ENCODE measurements at regions not wholly inside any gene's neighbourhood (a gene's known extent, or its start where the extent isn't known, plus 50 kb on each side); places are given as distances from the start of the nearest gene placed in this dataset.
A peak's percentile ranks its signal among the peaks of the same experiment; 100 is the strongest.

DNA sequence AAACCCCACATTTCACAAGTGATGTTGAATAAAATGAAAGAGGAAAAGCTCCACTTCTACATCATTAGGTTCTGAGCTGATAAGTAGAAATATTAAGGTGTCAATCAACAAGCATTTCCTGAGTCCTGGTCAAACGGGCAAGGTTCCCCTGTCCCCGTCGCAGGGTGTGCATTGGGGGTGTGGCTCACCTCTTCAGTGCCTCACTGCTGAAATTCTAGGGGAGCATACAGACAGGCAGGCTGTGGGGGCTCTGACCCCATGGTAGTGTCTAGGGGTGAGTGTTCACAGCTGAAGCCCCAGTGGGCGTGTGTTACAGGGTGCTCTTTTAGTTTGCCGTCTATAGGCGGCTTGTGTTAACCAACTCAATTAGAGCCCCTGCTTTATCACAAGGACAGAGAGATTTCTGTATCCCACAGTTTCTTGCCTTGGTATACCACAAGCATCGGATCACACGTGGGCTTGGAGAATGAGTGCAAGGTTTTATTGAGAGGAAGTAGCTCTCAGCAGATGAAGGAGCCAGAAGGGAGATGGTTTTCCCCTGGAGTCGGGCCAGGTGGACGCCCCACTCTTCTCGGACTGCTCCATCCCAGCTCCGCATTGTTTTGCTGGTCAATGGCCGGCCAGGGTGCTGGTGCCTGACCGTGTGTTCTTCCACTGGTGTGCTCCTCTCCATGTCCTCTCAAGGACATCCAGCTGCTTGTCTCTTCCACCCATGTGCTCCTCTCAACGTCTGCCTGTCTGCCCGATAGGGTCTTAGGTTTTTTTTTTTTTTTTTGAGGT lies 238.2 kb upstream of the NLRP1 start:
- H3K4me2 ChIP-seq (ENCODE audit: insufficient read depth, low read length): no peak overlapping the region
- H2AFZ ChIP-seq (ENCODE audit: low read length): no peak overlapping the region
- no peaks in the 10 kb centered on the region for H3K79me2 ChIP-seq (ENCODE audit: insufficient read depth, low read length)
- no peak overlapping the region for H3K27ac ChIP-seq (ENCODE audit: low read depth, low read length)
- no peaks in the 10 kb centered on the region for H3K36me3 ChIP-seq (ENCODE audit: insufficient read depth, low read length)
- no peaks in the 10 kb centered on the region for H3K9me3 ChIP-seq (ENCODE audit: low read depth, low read length)
- H3K4me1 ChIP-seq (ENCODE audit: insufficient read depth, low read length): peaks cover 8% of the 10 kb centered on the region
- no peak for DNase-seq (ENCODE audit: insufficient read length, low spot score, missing footprints)
- no peaks in the 10 kb centered on the region for H4K20me1 ChIP-seq (ENCODE audit: insufficient read depth, low read length)
- TF ChIP-seq, protein P1, sequence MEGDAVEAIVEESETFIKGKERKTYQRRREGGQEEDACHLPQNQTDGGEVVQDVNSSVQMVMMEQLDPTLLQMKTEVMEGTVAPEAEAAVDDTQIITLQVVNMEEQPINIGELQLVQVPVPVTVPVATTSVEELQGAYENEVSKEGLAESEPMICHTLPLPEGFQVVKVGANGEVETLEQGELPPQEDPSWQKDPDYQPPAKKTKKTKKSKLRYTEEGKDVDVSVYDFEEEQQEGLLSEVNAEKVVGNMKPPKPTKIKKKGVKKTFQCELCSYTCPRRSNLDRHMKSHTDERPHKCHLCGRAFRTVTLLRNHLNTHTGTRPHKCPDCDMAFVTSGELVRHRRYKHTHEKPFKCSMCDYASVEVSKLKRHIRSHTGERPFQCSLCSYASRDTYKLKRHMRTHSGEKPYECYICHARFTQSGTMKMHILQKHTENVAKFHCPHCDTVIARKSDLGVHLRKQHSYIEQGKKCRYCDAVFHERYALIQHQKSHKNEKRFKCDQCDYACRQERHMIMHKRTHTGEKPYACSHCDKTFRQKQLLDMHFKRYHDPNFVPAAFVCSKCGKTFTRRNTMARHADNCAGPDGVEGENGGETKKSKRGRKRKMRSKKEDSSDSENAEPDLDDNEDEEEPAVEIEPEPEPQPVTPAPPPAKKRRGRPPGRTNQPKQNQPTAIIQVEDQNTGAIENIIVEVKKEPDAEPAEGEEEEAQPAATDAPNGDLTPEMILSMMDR (IDR thresholded peaks at IDR 0.05; ENCODE audit: extremely low read depth, low read depth, low read length): no peak
- H3K4me3 ChIP-seq (ENCODE audit: insufficient read depth, low read length): no peak overlapping the region
- H3K27me3 ChIP-seq (ENCODE audit: insufficient read depth, low read length): no peaks in the 10 kb centered on the region

DNA sequence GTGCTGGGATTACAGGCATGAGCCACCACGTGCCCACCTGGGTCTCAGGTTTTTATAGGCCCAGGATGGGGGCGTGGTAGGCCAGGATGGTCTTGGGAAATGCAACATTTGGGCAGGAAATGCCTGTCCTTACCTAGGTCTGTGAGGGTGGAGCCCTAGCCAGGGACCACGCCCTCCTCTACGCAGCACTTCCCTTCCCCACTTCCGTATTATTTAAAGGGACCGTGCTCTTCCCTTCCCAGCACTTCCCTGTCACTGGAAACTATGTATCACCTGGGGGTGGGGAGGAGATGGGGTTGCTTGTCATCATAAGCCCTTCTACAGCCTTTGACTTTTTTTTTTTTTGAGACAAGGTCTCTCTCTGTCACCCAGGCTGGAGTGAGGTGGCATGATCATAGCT lies 238.9 kb upstream of the NLRP1 start:
- Histone ChIP-seq H3K27me3 (ENCODE audit: insufficient read depth, low read length) (no peaks in the 10 kb centered on the region), H3K27ac (ENCODE audit: low read depth, low read length) (no peak overlapping the region), H3K4me3 (ENCODE audit: insufficient read depth, low read length) (no peak overlapping the region), H3K36me3 (ENCODE audit: insufficient read depth, low read length) (no peaks in the 10 kb centered on the region), H4K20me1 (ENCODE audit: insufficient read depth, low read length) (no peaks in the 10 kb centered on the region), H2AFZ (ENCODE audit: low read length) (no peak overlapping the region), H3K4me2 (ENCODE audit: insufficient read depth, low read length) (no peak overlapping the region), H3K4me1 (ENCODE audit: insufficient read depth, low read length) (peaks cover 8% of the 10 kb centered on the region), H3K79me2 (ENCODE audit: insufficient read depth, low read length) (no peaks in the 10 kb centered on the region), H3K9me3 (ENCODE audit: low read depth, low read length) (no peaks in the 10 kb centered on the region)
- TF ChIP-seq, protein P1 (IDR thresholded peaks at IDR 0.05; ENCODE audit: extremely low read depth, low read depth, low read length): no peak
- no peak for DNase-seq (ENCODE audit: insufficient read length, low spot score, missing footprints)

DNA sequence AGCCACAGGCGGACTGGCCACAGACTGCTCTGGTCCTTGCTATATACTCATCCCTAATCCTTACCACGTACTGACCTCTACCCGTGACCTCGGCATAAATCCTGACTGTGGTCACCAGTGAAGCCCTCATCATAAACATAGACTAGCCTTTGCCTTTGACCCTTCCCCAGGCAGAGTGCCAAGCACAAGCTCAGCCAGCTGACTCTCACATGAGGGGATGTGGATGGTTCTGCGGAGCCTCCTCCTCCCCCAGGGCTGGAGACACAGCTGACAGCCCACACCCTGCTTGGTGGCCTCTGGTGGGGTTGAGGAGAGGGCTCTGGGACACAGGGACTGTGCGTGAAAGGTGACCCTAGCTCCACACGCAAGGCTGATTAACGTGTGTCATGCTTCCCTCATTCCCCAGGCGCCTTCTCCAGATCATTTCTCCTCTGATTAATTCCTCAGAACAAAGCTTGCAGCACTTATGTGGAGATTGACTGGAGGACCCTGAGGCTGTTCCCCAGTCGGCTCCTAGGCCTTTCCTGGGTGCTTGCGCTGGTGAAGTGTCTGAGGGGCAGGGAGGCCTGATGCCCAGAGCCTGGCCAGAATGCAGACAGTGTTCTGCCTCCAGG lies 241.5 kb upstream of the NLRP1 start:
- Histone ChIP-seq H4K20me1 (ENCODE audit: insufficient read depth, low read length) (no peaks in the 10 kb centered on the region), H3K27ac (ENCODE audit: low read depth, low read length) (no peak overlapping the region), H3K79me2 (ENCODE audit: insufficient read depth, low read length) (no peaks in the 10 kb centered on the region), H3K27me3 (ENCODE audit: insufficient read depth, low read length) (no peaks in the 10 kb centered on the region), H2AFZ (ENCODE audit: low read length) (no peak overlapping the region), H3K9me3 (ENCODE audit: low read depth, low read length) (no peaks in the 10 kb centered on the region), H3K36me3 (ENCODE audit: insufficient read depth, low read length) (no peaks in the 10 kb centered on the region), H3K4me1 (ENCODE audit: insufficient read depth, low read length) (peaks cover 8% of the 10 kb centered on the region), H3K4me3 (ENCODE audit: insufficient read depth, low read length) (no peak overlapping the region), H3K4me2 (ENCODE audit: insufficient read depth, low read length) (no peak overlapping the region)
- TF ChIP-seq, protein P1 (IDR thresholded peaks at IDR 0.05; ENCODE audit: extremely low read depth, low read depth, low read length): no peak
- peak; percentile 45 for DNase-seq (ENCODE audit: insufficient read length, low spot score, missing footprints)

DNA sequence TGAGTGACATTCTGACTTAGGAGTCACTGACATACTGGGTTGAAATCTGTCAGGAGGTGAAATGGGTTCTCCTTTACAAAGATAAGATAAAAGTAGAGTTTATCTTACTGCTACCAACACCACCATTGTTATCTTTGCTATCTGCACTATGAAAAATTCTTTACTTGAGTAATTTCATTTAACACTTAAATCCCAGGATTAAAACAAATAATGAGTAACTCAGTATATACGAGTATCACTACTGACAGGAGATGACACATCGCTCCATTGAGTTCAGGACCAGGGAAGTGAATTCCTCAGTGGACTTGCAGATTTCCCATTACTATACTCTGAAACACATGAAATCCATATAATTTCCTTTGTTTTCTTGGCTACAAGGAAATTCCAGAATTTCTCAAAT lies 242.1 kb upstream of the NLRP1 start:
- H3K4me1 ChIP-seq (ENCODE audit: insufficient read depth, low read length): peaks cover 8% of the 10 kb centered on the region
- H3K4me3 ChIP-seq (ENCODE audit: insufficient read depth, low read length): no peak overlapping the region
- H4K20me1 ChIP-seq (ENCODE audit: insufficient read depth, low read length): no peaks in the 10 kb centered on the region
- TF ChIP-seq, protein P1 (IDR thresholded peaks at IDR 0.05; ENCODE audit: extremely low read depth, low read depth, low read length): no peak
- no peak overlapping the region for H2AFZ ChIP-seq (ENCODE audit: low read length)
- H3K36me3 ChIP-seq (ENCODE audit: insufficient read depth, low read length): no peaks in the 10 kb centered on the region
- no peaks in the 10 kb centered on the region for H3K79me2 ChIP-seq (ENCODE audit: insufficient read depth, low read length)
- DNase-seq (ENCODE audit: insufficient read length, low spot score, missing footprints): no peak
- H3K27me3 ChIP-seq (ENCODE audit: insufficient read depth, low read length): no peaks in the 10 kb centered on the region
- no peak overlapping the region for H3K4me2 ChIP-seq (ENCODE audit: insufficient read depth, low read length)
- no peak overlapping the region for H3K27ac ChIP-seq (ENCODE audit: low read depth, low read length)
- H3K9me3 ChIP-seq (ENCODE audit: low read depth, low read length): no peaks in the 10 kb centered on the region

Measured in osteoblast (primary cell).